NAMALWA (cell line): ENCODE measurements at regions not wholly inside any gene's neighbourhood (a gene's known extent, or its start where the extent isn't known, plus 50 kb on each side); places are given as distances from the start of the nearest gene placed in this dataset.

Source experiments
- DNase-seq: peaks from one replicate; pipeline ENCODE4 v3.0.0-alpha.2; 2015; ENCODE audit warnings: low spot score

DNA sequence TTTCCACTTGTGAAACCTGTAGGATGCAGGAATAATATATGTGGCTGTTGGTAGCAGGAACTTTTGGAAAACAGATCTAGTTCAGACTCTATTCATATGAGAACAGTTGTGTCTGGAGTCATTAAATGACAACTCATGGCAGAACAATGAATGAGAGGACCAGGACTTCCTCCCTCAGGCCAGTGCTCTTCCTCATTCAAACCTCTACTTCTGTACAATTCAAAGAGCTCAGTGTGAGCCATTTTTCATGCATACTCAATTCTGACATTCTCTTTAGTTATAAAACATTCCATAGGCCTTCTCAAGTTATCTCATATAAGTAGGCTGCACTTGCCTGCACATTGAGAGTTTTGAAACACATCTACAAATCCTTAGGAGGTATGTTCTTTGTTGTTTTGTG, 1526.6 kb upstream of the FLRT2 start:
- no peak for DNase-seq

GRCh38 chr14:84006643-84007155, 1523.2 kb upstream of the FLRT2 start:
- no peak for DNase-seq

DNA sequence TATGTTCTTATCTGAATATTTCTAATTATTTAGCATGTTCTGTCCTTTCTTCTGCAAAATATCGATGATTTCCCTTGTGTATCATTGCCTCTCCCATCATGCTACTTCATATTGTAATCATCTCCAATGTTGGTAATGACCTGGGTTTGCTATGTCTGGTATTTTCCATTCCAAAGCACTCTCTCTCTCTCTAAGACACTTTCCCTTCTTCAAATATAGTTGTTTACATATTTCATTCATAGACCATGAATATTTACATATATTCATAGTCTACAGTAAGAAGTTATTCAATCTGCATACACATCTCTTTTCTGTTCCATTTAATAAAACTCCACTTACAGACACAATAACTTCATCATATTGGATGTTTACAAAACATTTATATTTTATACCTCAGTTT, 1516.5 kb upstream of the FLRT2 start:
- DNase-seq: no peak

DNA sequence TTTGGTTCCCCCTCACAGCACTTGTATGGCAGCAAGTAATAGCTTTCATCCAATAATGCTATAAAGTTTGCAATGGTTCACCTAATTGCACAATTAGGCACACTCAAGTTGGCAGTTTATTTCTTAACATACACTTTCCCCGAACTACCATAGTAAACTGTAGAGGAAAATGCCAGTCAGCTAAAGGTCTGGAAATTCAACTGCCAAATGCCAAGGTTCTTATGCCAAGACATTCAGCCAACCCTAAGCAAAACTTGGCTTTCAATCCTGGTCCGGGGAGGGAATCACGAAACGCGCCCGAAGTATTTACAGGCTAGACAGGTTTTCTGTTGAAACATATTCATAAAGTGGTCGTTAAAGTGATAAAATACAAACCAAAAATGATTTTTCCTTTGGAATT, 1512.4 kb upstream of the FLRT2 start:
- no peak for DNase-seq

GRCh38 chr14:84021433-84021832, 1508.5 kb upstream of the FLRT2 start:
- no peak for DNase-seq

- DNase-seq: no peak
Observed at GRCh38 chr14:84024231-84024820, 1505.6 kb upstream of the FLRT2 start.

GRCh38 chr14:84025106-84026012, 1504.6 kb upstream of the FLRT2 start:
- DNase-seq: no peak

GRCh38 chr14:84027351-84027750, 1502.6 kb upstream of the FLRT2 start:
- DNase-seq: no peak

DNA sequence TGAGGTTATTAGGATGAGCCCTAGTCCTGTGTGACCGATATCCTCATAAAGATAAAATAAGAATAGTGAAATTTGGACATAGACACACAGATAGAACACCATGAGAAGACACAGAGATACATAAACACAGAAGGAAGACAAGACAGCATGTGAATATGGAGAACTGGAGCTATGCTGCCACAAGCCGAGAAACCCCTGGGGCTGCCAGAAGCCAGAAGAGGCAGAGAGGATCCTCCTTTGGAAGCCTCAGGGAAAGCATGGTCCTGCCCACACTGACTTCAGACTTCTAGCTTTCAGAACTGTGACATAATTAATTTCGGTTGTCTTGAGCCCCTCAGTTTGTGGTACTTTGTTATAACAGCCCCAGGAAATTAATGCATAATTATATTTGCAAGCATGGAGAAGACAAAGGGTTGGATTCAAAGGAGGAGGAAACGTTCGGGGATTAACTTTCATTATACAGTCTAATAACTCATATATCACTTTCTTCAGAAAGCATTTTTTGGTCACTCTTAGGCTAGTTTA, 1501.8 kb upstream of the FLRT2 start:
- no peak for DNase-seq

- no peak for DNase-seq
Observed at GRCh38 chr14:84029246-84029645, 1500.7 kb upstream of the FLRT2 start.

- no peak for DNase-seq
Observed at GRCh38 chr14:84029720-84030119, 1500.2 kb upstream of the FLRT2 start.

DNA sequence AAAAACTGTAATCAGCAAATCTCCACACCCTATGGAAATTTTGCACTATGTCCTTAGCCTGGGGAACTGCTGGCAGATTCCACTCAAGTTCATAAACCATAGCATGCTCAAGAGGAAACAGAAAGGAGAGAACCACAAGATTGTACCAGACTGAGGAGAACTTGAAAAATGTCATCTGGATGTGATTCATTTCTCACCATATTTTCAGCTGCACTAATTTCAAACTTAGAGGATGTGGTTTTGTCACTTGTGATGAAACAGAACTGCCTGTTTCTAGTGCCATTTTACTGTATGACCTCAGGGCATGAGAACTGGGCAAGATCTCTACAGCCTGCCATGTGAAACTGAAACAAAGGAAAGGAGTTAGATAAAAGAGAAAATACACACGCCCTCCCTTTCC, 1493.1 kb upstream of the FLRT2 start:
- no peak for DNase-seq

- no peak for DNase-seq
Observed at GRCh38 chr14:84037593-84037992, 1492.4 kb upstream of the FLRT2 start.

DNA sequence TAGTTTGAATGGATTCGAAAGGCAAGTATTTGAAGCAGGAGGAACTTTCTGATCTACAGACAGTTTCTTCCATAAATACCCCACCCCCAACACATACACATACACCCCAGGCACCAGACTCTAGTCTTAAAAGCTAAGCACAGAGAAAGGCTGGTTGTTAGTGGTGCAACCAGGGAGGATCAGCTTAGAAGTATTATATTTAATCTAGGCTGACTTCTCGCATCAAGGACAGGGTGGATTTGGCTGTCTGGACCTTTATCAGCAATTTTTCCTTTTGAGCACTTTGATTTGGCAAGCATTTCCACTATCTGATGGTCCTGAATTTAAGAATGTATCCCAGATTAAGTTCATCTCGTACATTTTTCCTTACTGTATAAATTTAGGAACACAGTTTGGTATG, 1489.8 kb upstream of the FLRT2 start:
- DNase-seq: no peak

DNA sequence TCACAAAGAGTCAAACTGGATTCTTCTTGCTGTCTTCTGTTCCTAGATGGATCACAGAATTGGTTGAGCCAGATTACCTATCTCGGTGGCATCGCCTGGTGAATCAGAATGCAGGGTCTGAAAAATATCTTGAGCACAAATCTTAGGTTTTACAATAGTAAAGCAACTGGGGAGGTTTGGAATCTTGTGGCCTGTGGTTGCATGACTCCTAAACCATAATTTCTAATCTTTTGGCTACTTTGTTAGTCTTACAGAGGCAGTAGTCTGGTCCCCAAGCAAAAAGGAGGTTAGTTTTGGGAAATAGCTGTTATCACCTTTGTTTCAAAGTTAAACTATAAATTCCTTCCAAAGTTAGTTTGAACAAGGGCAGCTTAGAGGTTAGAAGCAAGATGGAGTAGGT, 1488.5 kb upstream of the FLRT2 start:
- DNase-seq: no peak

DNA sequence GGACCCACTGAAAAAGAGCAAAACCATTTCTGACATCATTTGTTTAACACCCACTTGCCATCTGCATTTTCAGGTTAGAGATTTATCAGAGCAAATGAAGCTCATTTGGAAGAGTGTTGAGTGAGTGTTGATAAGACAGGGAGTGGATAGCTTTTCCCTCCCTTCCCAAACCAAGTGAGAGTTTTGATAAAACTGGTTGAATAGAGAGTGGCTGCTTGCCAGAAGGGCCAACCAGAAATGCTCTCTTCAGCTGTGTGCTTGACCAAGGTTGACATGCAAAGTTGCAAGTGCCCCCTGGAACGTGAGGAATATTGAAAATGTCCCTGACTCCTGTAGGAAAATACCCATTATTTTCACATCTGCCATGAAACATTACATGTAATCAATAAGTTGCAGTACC, 1487.0 kb upstream of the FLRT2 start:
- no peak for DNase-seq

GRCh38 chr14:84064316-84065125, 1465.4 kb upstream of the FLRT2 start:
- no peak for DNase-seq

DNA sequence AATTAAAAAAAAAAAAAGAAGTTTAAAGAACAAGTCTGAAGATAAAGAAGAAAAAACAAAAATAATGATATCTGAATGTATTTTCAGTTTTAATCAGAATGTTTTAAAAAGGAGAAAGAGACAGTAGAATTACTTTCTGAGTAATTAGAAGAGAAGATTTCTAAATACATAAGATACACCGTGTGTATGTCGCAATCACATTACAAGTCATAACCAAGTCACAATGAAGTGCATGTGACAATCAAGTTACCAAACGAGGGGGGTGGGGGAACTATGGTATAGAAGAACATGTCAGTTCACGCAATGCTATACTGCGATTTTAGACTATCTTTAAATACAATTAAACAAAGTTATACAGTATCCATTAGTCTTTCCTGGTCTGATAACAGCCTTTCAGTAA, 1464.1 kb upstream of the FLRT2 start:
- DNase-seq: no peak

- no peak for DNase-seq
Observed at GRCh38 chr14:84068288-84068687, 1461.7 kb upstream of the FLRT2 start.

DNA sequence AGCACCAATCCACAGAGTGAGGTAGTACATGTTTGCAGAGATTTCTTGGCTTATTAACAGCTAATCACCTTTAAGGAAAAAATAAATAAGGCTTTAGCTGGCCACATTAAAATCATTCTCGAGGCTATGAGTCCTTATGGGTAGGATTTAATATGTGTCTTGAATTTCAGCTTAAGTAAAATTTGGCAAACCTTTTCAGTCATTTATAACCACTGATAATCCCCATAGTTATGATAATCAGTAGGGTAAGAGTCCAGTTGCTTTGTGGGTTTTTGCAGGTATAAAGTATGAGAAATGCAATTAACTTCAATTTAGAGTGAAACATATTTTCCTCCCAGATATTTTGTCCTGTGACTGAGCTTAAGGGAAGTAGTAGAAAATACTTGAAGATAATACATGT, 1458.9 kb upstream of the FLRT2 start:
- DNase-seq: no peak

DNA sequence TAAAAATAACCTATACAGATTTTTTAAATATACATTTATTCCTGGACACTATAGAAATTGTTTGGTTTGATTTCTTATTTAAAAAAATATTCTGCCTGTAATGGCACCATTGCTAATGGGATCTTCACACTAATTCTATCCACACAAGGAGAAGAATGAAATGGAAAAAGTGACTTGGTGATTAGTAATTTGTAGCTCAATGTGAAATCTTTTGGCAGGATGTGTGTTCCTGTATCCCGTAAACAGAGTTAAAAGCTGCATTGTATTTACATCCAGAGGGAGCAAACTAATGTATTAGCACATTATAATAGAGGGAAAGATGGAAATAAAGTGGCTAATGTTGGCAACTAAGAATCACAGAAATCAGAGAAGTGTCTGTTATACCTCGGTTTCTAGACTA, 1455.3 kb upstream of the FLRT2 start:
- DNase-seq: no peak

DNA sequence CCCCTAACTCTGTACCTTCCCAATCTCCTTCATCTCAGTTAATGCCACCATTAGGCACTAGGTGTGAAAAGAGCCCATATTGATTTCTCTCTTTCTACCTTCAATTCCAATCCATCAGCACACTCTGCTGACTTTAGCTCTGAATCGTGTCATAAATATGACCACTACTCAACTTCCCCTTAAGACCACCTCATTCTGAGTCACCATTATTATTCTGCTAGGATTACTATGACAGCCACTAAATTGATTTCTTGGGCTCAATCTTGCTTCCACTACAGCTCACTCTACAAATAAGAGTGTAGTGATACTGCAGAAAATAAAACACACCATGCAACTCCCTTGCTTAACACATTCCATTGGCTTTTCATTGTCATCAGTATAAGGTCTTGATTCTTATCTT, 1449.0 kb upstream of the FLRT2 start:
- DNase-seq: no peak
